ENCODE measurements at regions not wholly inside any gene's neighbourhood (a gene's known extent, or its start where the extent isn't known, plus 50 kb on each side); places are given as distances from the start of the nearest gene placed in this dataset.

GRCh38 chr5:10018201-10019069 is 231.3 kb downstream of the ATPSCKMT start:
- Histone ChIP-seq H2BK5ac (ENCODE audit: low read depth, low read length) (no peak overlapping the region), H3K9ac (replicated peaks in 1 of 4; ENCODE audit: extremely low read depth in 1 of 4, low read depth in 3 of 4, low read length in 3 of 4) (no peak overlapping the region), H3K4ac (replicated peaks; ENCODE audit: insufficient read length, low read depth, low read length) (no peak overlapping the region), H3K27ac (ENCODE audit: low read depth, low read length) (no peak overlapping the region), H2BK15ac (ENCODE audit: low read length) (no peak overlapping the region), H4K5ac (ENCODE audit: insufficient read length, low read depth, low read length) (no peak overlapping the region), H3K4me1 (replicated peaks in 1 of 4; ENCODE audit: control insufficient read depth in 3 of 4, insufficient read depth in 4 of 4, low read length in 3 of 4) (peaks cover 0 to 5% (median 0%) of the 10 kb centered on the region in 4 experiments; a peak in 1 of 7 replicates), H4K8ac (ENCODE audit: extremely low read depth, insufficient read depth, low read length) (no peak overlapping the region), H2AK5ac (ENCODE audit: low read depth, low read length) (no peak overlapping the region), H2BK20ac (ENCODE audit: low read length) (no peak overlapping the region), H2BK12ac (ENCODE audit: low read depth, low read length) (no peak overlapping the region), H2AFZ (ENCODE audit: low read length) (no peak overlapping the region), H3K36me3 (ENCODE audit: control insufficient read depth in 2 of 4, insufficient read depth in 4 of 4, low read length in 3 of 4) (no peaks in the 10 kb centered on the region), H3K4me2 (ENCODE audit: insufficient read depth in 1 of 2, low read depth in 2 of 2, low read length in 2 of 2) (no peak overlapping the region), H3K56ac (replicated peaks; ENCODE audit: insufficient read length, low read depth, low read length) (no peak overlapping the region), H3K79me1 (ENCODE audit: low read depth, low read length) (no peaks in the 10 kb centered on the region), H3K9me3 (ENCODE audit: insufficient read depth in 2 of 2, low read depth in 1 of 2, low read length in 1 of 2) (no peaks in the 10 kb centered on the region), H3K23me2 (ENCODE audit: low read depth, low read length) (no peaks in the 10 kb centered on the region; the same call in 1 of the 2 replicates), H4K20me1 (replicated peaks in 1 of 2; ENCODE audit: control insufficient read depth in 1 of 2, insufficient read depth in 2 of 2, low read length in 2 of 2) (no peaks in the 10 kb centered on the region), H3K18ac (ENCODE audit: extremely low read depth, low read length) (no peak overlapping the region), H3K79me2 (ENCODE audit: control insufficient read depth in 1 of 2, insufficient read depth in 2 of 2, low read length in 2 of 2) (no peaks in the 10 kb centered on the region), H4K91ac (replicated peaks; ENCODE audit: insufficient read length, low read length) (no peak overlapping the region), H3K14ac (ENCODE audit: insufficient read length) (no peak overlapping the region), H3K4me3 (ENCODE audit: extremely low read depth in 1 of 4, insufficient read depth in 2 of 4, low read depth in 3 of 4, low read length in 4 of 4) (no peak overlapping the region), H2BK120ac (replicated peaks; ENCODE audit: low read depth, low read length) (no peak overlapping the region), H3K23ac (ENCODE audit: insufficient read length) (no peak overlapping the region), H3K27me3 (replicated peaks in 1 of 4; ENCODE audit: control insufficient read depth in 3 of 4, extremely low read depth in 1 of 4, insufficient read depth in 3 of 4, low read length in 3 of 4) (no peaks in the 10 kb centered on the region)
- FAIRE-seq (no peak), DNase-seq (ENCODE audit: low read depth in 1 of 2, low spot score in 2 of 2) (no peak)
- ChIA-PET CTCF (ENCODE audit: partially characterized antibody) (interaction anchor here (0.7 to 5.1 kb wide), 2 partner anchors 11 to 396 kb away, joined by 3 to 27 read pairs; no protein-coding TSS in a partner anchor), POLR2A (ENCODE audit: partially characterized antibody) (no interaction called here)
- WGBS, 2 experiments (ENCODE audit: extremely low coverage in 1 of 2, insufficient coverage in 1 of 2, insufficient read length in 1 of 2, insufficient replicate concordance in 2 of 2, low coverage in 1 of 2, low lambda C conversion rate in 2 of 2, missing lambda C conversion rate in 1 of 2): 92% methylated on average over 5 of the region's 5 CpGs; no CpG with 5 or more reads in 1 of the 2 experiments
- TF ChIP-seq E2F6 (IDR thresholded peaks at IDR 0.05) (no peak), CREB1 (IDR thresholded peaks at IDR 0.05) (no peak), CHD2 (IDR thresholded peaks at IDR 0.05; ENCODE audit: low read length) (no peak)
